AG04450 (cell line): ENCODE measurements at regions not wholly inside any gene's neighbourhood (a gene's known extent, or its start where the extent isn't known, plus 50 kb on each side); places are given as distances from the start of the nearest gene placed in this dataset.
A peak's percentile ranks its signal among the peaks of the same experiment; 100 is the strongest.

Experiments used
- CTCF ChIA-PET: fragments of 300-600, 350-600 bp; formaldehyde crosslinking; extraction: SDS; loops from one replicate; lab custom pipeline; 2022; ENCODE audit warnings: antibody characterized with exemption, inconsistent platforms; lab: Charles Lee
- POLR2A ChIA-PET: fragments of 350-600 bp; formaldehyde crosslinking; extraction: SDS; loops from one replicate; lab custom pipeline; 2021; ENCODE audit warnings: antibody characterized with exemption, inconsistent platforms; lab: Yijun Ruan, JAX
- DNase-seq: peaks from one replicate; pipeline ENCODE4 v3.0.0-alpha.2; 2011; ENCODE audit warnings: low read depth, low spot score
- H3K27ac ChIP-seq: one replicate; pipeline ENCODE4 v1.5.1; 2012; ENCODE audit warnings: low read depth, low read length, control low read depth
- H3K27me3 ChIP-seq: one replicate; pipeline ENCODE4 v1.6.0; 2012; ENCODE audit warnings: low read length; ENCODE audit not compliant: control insufficient read depth, insufficient read depth
- H3K4me3 ChIP-seq: 2 replicates; pipeline ENCODE4 v1.5.1; 2011; ENCODE audit warnings: mild to moderate bottlenecking, low read depth, low read length, control low read depth
- H3K9me3 ChIP-seq: 2 replicates; pipeline ENCODE4 v1.5.1; 2012; ENCODE audit warnings: low read length; ENCODE audit not compliant: control insufficient read depth, insufficient read depth
- TF ChIP-seq, protein P1 (sequence below): IDR thresholded peaks from 2 replicates; pipeline ENCODE4 v1.5.1; 2011; ENCODE audit warnings: low read depth, low read length, control low read depth, inconsistent platforms

DNA sequence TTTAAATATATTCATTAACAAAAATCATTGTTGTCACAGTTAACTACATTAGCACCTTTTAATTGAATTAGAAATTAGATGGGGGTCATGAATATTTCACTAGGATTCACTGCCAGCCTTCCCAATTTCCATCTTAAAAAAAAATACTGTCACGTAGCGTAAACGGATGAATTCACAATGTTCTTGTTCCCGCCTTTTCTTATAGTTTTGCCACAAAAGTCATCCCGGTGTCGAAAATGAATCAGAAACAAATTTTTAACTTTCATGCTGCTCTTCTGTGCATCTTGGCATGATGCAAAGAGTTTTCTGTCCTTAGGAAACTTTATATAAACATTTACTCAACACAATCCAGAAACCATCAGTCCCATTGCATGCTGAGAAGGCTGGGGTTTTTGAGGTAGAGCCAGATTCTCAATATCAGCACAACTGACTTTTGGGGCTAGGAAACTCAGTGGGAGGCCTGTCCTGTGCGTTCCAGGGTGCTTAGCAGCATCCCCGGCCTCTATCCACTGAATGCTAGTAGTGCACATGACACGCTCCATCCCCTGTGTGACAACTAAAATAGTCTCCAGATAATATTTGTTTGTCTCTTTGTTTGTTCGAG, 252.9 kb upstream of the XYLT1 start:
- ChIA-PET POLR2A (no interaction called here), CTCF (no interaction called here)
- no peaks in the 10 kb centered on the region for H3K27me3 ChIP-seq
- peak overlapping the region; percentile 73 for H3K27ac ChIP-seq
- TF ChIP-seq, protein P1, sequence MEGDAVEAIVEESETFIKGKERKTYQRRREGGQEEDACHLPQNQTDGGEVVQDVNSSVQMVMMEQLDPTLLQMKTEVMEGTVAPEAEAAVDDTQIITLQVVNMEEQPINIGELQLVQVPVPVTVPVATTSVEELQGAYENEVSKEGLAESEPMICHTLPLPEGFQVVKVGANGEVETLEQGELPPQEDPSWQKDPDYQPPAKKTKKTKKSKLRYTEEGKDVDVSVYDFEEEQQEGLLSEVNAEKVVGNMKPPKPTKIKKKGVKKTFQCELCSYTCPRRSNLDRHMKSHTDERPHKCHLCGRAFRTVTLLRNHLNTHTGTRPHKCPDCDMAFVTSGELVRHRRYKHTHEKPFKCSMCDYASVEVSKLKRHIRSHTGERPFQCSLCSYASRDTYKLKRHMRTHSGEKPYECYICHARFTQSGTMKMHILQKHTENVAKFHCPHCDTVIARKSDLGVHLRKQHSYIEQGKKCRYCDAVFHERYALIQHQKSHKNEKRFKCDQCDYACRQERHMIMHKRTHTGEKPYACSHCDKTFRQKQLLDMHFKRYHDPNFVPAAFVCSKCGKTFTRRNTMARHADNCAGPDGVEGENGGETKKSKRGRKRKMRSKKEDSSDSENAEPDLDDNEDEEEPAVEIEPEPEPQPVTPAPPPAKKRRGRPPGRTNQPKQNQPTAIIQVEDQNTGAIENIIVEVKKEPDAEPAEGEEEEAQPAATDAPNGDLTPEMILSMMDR = no peak
- no peaks in the 10 kb centered on the region; the same call in 1 of the 2 replicates for H3K9me3 ChIP-seq
- peak; percentile 3 for DNase-seq
- no peak overlapping the region for H3K4me3 ChIP-seq

DNA sequence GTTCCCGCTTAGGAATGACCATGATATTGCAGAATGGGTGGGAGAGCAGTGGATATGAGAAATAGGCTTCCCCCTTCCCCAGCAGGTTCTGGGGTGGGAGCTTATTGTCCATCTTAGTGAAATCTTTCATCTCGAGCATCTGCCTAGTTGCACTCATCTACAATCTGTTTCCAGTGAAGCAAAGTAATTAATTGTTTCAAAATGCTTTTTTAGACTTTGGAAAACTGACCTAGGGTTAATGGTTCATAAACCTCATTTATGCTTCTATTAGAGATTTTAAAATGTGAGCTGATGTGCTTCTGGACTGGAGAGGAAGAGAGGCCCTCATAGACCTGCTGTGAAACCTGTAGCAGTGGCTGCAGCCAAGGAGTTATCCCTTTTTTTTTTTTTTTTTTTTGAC, 247.7 kb upstream of the XYLT1 start:
- Histone ChIP-seq H3K4me3 (no peak overlapping the region), H3K27ac (no peak overlapping the region), H3K27me3 (no peaks in the 10 kb centered on the region), H3K9me3 (peaks cover 3% of the 10 kb centered on the region; the same call in 1 of the 2 replicates)
- no peak for DNase-seq
- ChIA-PET POLR2A (no interaction called here), CTCF (no interaction called here)
- TF ChIP-seq, protein P1 = no peak

DNA sequence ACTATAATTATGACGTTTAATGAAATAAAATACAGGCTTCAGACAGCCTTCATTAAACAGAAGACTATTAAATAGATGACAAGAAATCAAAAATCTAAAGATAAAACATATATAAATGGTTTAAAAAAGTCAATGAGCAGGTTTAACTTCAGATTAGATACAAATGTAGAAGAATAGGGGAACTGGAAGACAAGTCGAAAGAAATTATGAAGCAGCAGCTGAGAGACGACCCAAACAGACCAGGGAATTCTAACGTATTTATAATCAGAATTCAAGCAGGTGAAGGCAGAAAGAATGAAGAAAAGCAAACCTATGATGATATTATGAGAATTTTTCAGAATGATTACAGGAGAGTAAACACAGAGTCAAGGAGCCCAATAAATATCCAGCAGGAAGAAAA, 235.1 kb upstream of the XYLT1 start:
- no peaks in the 10 kb centered on the region for H3K27me3 ChIP-seq
- H3K4me3 ChIP-seq = no peak overlapping the region
- no peak for DNase-seq
- TF ChIP-seq, protein P1 = no peak
- no peak overlapping the region for H3K27ac ChIP-seq
- POLR2A ChIA-PET = no interaction called here
- H3K9me3 ChIP-seq = no peaks in the 10 kb centered on the region
- CTCF ChIA-PET = no interaction called here

DNA sequence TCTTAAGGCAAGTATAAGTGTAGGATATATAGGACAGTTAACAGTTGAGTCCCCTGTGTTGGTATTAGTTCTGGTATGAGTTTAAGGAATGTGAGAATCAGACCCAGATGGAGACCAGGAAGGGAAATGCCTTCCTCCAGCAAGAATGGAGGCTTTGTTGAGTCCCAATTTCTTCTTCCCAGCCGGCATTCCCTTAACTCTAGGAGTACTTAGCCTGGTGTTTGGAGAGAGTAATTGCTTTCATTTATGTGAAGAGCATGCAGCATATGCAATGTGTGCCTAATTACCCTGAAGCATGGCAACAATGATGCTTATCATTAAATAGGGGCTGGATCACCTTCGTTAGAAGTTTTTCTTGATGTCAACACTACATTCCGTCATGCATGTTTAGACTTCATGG, 225.9 kb upstream of the XYLT1 start:
- Histone ChIP-seq H3K27me3 (no peaks in the 10 kb centered on the region), H3K27ac (no peak overlapping the region), H3K9me3 (no peaks in the 10 kb centered on the region), H3K4me3 (no peak overlapping the region)
- DNase-seq = no peak
- POLR2A ChIA-PET = no interaction called here
- TF ChIP-seq, protein P1 = no peak
- CTCF ChIA-PET = no interaction called here

DNA sequence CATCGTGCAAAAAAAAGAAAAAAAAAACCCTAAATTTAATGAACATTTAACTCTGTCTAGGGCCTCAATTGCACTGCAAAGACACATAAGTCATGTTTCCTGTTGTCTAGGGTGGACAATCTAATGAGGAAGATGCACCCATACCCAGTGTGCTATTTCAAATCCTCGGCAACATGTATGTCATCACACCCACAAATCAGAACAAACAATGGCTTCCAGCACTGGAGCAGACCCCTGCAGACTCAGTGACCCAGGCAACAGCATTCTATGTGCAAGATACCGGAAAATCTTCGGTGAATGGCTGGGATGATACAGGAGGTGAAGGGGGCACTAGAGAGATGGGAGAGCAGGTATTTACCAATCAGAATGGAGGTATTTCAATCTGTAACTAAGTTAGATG, 221.7 kb upstream of the XYLT1 start:
- ChIA-PET CTCF (no interaction called here), POLR2A (no interaction called here)
- TF ChIP-seq, protein P1 = no peak

More for the DNA sequence above, 221.7 kb upstream of the XYLT1 start:
- no peak overlapping the region for H3K27ac ChIP-seq
- no peaks in the 10 kb centered on the region for H3K9me3 ChIP-seq
- no peaks in the 10 kb centered on the region for H3K27me3 ChIP-seq
- DNase-seq = no peak
- no peak overlapping the region for H3K4me3 ChIP-seq
